ENCODE measurements at regions not wholly inside any gene's neighbourhood (a gene's known extent, or its start where the extent isn't known, plus 50 kb on each side); places are given as distances from the start of the nearest gene placed in this dataset.
"Not testable (repeated sequence)": the region's sequence is repeated elsewhere in the genome, so short reads cannot be mapped to it uniquely, and the experiment has no call there.

DNA sequence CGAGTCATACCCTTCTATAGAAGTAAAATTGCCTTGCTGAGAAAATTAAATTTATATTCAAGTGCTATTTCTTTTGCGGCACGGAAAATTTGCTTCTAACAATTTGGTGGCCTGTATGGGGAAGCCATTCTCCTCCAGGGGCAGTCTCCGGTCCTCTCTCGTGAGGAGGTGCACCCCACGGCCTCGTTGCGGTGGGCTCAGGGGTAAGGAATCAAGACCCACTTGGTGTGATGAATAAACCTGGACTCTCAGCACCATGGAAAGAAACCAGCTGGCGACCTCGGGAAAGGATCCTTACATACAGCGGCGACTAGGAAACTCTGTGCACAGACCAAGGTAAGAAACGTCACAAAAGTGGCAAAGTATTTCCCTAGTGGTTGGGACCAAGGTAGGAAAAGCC is 252.9 kb downstream of the DPY19L2 start:
- FAIRE-seq (no peak), DNase-seq (ENCODE audit: low spot score) (no peak)

DNA sequence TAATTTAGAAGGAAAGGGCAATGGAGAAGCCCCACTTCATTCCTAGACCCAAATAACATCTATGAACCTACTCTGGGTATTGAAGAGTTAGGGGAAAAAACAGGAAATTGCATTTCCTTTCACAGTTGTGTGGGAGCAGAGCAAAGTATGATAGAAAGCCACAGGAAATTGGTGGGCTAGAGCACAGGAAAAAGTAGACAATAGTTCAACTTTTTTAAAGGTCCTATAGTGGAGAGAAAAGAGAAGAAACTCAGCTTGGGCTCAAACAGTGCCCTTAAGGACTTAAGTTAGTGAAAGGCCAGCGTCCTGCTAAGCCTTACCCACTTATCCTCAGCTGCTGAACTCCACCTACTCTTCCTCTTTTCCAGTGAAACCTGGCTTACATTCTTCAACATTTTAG is 258.1 kb downstream of the DPY19L2 start:
- DNase-seq (ENCODE audit: low spot score) (no peak), FAIRE-seq (no peak)

DNA sequence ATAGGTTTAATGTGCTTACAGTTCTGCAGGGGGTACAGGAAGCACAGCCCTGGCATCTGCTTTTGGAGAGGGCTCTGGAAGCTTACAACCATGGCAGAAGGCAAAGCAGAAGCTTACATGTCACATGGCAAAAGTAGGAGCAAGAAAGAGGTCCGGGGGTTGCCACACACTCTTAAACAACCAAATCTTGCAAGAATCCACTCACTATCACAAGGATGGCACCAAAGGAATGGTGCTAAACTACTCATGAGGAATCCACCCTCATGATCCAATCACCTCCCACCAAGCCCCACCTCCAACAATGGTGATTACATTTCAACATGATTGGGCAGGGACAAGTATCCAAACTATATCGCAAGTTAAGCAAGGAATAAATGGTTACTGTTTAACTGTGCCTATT is 255.8 kb upstream of the AVPR1A start:
- FAIRE-seq, result no peak
- no peak for DNase-seq (ENCODE audit: low spot score)

DNA sequence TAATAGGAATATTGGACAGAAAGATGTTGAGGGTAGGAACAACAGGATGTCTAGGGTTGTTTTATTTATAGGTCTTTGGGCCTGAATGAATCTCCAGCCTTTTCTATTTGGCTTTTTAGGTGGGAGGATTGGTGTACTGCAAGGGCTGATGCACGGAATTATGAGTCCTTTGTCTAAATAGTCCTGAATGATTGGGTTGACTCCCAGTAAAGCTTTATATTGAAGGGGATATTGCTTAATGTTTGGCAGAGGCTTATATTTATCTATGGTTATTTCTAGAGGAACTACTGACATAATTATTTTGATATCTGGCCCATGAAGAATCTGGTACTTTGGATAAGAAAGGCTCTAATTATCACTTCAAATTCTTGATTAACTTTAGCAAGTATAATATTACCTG is 253.6 kb upstream of the AVPR1A start:
- FAIRE-seq, result no peak

DNA sequence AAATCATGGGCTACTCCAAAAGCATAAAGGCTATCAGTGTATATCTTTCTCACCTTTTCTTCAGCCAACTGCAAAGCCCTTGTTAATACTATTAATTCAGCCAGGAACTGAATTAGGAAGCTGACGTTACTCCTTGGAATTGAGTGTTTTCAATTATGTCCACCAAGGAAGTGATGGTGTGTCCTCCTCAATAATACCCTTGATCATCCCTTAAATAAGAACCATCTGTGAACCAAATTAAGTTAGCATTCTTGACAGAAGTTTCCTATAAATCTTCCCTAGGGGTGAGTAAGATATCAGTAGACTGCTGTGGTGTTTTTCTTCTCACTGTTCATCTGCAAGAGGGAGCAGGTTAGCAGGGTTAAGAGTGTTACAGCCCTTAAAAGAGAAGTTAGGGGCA is 252.3 kb upstream of the AVPR1A start:
- no peak for FAIRE-seq
- DNase-seq (ENCODE audit: low spot score), result no peak

More for the DNA sequence above, 253.6 kb upstream of the AVPR1A start:
- no peak for DNase-seq (ENCODE audit: low spot score)

DNA sequence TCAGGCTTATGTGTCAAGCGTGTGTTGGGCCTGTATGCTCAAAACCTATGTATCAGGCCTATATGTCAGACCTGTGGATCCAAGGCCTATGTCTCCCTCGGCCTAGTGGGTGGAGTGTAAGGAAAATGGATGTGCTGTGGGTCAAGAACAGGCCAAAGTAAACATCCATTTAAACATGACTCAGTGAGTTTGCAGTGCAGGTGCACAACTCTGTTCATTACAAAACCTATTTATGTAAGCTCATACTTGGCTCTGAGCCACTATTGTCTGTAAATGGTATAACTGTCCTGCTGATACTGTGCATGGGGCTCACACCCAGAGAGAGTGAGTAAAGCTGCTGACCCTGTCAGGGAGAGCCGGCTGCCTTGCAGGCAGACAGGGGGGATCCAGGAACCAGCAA is 249.7 kb upstream of the AVPR1A start:
- FAIRE-seq (no peak), DNase-seq (ENCODE audit: low spot score) (peak; percentile 53)

DNA sequence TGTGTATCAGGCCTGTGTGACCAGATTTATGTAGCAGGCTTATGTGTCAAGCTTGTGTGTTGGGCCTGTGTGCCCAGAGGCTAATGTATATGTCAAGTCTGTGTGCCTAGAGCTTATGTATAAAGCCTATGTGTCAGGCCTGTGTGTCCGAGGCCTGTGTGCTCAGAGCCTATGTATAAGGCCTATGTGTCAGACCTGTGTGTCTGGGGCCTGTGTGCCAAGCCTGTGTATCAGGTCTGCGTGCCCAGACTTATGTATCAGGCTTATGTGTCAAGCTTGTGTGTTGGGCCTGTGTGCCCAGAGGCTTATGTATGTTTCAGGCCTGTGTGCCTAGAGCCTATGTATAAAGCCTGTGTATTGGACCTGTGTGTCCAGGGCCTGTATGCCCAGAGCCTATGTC is 249.3 kb upstream of the AVPR1A start:
- peak; percentile 32 for FAIRE-seq
- no peak for DNase-seq (ENCODE audit: low spot score)

DNA sequence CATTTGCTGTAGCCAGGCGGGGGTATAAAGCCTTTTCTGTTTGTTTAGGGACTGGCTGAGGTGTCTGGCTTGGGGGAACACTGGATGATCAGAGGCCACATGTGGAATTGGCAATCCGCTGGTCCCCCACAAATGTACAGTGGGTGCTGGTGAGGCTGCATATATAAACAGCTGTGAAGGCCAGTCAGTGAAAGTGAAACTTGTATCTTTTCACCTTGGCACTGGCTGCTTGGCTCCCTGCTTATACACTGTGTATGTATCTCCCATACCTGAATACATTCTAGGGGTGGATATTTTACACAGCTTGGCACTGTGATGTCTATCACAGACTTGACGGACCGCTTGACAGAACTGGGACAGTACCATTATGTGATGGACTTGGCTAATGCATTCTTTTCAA is 246.8 kb upstream of the AVPR1A start:
- FAIRE-seq, result no peak

DNA sequence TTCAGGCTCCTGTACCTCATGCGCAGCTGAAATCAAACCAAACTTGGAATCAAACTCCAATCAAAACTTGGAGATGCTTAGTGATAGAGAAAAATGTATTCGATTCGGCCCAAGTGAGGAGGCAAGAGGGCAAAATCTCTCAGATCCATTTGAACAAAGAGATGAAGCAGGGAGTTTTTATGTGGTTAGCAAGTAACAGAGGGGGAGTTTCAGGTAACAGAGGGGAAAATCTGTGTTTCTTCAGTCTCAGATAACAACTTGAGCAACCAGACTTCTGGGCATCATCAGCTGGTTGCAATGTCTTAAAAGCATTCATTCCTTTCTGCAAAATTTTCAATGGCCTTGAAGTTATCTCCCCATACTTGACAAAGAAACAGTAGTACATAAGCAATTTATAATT is 245.1 kb upstream of the AVPR1A start:
- FAIRE-seq, result no peak
- no peak for DNase-seq (ENCODE audit: low spot score)

More for the DNA sequence above, 246.8 kb upstream of the AVPR1A start:
- no peak for DNase-seq (ENCODE audit: low spot score)

DNA sequence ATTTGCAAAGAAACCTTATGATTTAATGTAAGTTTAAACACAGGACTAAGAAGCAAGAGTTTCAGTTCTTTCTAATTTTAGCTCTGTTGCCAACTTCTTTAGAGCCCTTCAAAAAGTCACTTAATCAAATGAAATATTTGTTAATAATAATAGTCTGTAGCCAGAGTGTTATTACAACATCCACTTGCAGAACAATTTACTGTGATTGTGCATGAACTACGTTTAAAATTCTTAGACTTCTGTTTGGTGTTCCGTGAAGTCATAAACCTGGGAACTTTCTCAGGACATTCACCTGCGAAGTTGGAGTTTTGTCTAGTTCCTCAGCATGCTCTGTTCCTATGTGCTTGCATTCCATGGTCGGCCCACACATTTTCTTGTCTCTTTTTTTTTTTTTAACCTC is 244.0 kb upstream of the AVPR1A start:
- no peak for DNase-seq (ENCODE audit: low spot score)
- FAIRE-seq, result no peak

DNA sequence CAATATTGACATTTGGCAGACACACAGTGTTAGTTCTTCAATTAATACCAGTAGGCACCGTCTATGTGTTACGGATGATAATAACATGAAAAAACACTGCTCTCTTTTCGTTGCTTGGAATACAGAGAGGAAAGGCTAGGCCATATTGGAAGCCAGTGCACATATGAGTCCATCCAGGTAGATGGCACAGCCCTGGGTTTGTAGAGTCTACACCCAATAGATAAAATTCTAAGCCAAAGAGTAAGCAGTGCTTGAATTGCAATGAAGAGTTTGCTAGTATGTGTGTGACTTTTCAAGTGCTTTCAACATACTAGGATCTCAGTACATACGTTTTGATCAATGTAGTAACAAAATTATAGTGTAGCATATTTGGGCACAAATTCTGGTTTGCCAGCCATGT is 243.3 kb upstream of the AVPR1A start:
- FAIRE-seq (no peak), DNase-seq (ENCODE audit: low spot score) (no peak)

DNA sequence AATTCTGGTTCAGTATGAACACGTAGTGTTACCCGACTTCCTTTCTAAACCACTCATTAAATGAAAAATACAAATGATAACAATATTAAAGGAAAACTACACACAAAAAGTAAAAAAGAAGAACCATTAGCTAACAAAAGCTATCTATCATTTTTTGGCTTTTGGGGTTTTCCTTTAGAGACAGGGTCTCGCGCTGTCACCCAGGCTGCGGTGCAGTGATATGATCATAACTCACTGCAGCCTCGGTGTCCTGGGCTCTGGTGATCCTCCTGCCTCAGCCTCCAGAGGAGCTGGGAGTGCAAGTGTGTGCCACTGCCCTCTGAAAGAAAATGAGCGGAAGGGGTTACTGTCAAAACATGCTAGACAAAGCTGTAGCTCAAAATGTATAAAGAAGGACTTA is 238.2 kb upstream of the AVPR1A start:
- DNase-seq (ENCODE audit: low spot score) (no peak), FAIRE-seq (no peak)

DNA sequence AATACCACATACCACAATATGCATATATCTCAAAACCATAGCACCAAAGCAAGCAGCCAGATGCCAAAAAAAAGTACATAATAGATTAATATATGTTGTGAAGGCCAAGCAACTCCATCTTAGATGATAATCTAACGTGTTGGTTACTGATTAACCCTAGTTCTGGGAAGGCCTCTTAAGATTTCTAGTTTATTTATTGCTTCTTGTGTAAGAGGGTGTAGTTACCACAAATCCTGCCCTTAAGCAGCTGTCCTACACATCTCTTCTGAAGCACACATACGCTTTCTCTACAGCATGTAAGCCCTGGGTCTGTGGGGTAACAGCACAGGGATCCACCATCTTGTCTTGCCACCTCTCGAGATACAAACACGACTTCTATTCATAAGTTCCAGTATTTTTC is 236.8 kb upstream of the AVPR1A start:
- DNase-seq (ENCODE audit: low spot score) (no peak), FAIRE-seq (no peak)

DNA sequence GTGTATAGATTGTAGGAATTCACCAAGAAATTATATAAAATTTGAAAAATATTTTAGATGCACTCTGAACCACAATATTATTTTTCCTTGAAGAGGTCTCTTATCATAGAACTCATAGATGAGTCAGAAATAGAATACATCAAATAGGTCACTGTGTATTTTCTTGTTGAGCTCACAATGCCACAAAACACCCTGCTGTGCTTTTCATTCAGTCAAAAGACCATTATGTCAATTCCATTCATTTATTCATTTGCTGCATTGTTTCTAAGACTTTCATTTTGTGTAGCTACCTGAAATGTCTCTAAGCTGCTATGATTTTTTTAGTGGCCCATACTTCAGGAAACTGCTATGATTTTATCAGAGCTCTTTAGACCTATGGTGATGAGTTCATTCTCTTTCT is 231.9 kb upstream of the AVPR1A start:
- no peak for DNase-seq (ENCODE audit: low spot score)
- no peak for FAIRE-seq

DNA sequence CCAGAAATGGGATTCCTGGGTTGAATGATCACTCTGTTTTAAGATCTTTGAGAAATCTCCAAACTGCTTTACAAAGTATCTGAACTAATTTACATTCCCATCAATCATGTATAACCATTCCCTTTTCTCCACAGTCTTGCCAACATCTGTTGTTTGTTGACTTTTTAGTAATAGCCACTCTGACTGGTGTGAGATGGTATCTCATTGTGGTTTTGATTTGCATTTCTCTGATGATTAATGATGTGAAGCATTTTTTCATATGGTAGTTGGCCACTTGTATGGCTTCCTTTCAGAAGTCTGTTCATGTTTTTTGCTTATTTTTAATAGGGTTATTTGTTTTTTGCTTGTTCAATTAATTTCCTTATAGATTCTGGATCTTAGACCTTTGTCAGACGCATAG is 211.8 kb upstream of the AVPR1A start:
- FAIRE-seq (no peak), DNase-seq (ENCODE audit: low spot score) (no peak)

DNA sequence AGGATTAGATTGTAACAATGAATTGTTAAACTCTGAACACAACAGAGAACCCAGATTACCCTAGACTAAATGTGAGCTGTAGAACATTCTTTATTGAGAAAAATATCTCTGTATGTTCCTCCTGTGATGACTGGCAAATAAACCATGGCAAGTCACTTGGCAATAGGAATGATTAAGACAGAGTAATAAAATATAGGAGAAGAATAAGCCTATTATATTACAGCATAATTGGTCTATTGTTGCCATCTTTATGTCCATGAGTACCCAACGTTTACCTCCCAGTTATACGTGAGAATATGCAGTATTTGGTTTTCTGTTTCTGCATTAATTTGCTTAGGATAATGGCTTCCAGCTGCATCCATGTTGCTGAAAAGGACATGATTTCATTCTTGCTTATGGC is 211.2 kb upstream of the AVPR1A start:
- FAIRE-seq (no peak), DNase-seq (ENCODE audit: low spot score) (no peak)

DNA sequence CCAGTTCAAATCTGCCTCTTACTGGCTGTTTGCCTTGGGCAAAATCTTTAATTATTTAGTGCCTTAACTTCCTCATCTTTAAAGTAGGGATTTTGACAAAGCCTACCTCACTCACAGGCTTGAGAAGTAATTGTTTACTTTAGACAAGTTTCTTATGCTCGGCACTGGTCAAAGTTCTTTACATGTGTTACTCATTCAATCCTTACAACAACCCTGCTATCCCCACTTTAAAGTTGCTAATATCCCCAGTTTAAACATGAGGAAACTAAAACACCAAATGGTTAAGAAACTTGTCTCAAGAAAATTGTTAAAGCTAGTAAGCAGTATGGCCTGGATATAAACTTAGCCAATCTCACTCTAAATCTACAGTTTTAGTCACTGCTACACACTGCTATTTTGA is 204.0 kb upstream of the AVPR1A start:
- no peak for DNase-seq (ENCODE audit: low spot score)
- FAIRE-seq, result no peak

DNA sequence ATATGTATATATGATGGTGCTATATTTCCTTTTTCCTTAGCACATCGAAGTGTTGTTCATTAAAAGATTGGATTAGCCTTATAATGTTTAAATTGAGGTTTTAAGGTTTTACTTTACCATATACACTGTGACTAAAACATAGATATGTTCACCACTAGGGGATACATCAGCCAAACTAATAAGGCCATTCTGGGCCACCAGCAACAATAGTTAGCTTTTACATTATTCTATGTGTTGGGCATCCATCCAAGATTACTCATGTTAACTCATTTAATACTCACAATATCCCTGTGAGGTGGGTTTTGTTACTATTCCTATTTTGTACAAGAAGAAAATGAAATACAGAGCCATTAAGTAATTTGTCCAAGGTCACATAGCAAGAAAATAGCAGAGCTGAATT is 202.6 kb upstream of the AVPR1A start:
- DNase-seq (ENCODE audit: low spot score), result no peak
- FAIRE-seq, result no peak

DNA sequence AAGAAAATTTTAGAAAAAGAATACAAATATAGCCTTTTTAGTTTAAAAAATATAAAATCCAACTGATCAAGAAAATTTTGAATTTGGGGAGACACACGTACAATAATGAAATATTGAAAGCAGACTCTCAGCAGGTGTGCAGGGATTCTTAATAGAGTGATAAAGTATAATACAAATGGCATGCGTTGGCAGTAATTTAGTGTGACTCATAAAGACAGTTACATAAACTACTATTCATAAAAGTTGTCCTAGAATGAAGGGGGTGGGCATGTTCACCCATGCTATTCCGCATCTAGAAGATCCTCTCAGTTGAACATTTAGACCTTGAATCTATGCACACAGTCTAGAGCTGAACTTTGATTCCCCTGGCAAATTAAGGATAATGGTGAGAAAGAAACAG is 200.4 kb upstream of the AVPR1A start:
- DNase-seq (ENCODE audit: low spot score) (no peak), FAIRE-seq (no peak)

DNA sequence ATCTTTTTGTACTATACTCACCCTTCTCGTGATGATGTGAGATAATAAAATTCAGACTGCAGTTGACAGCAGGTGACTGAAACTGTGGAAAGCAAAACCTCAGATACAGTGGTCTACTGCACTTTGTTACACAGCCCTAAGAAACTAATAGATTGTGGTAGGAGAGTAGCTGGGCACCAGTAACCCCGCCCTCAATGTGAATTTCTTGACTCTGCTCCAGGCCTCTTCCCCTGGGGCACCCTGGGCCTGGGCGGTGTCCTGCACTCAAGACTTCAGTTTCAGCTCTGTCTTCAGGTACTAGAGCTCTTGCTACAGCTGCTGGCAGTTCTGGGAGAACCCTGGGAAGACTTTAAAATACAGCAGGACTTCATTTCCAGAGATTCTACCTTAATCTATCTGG is 197.6 kb upstream of the AVPR1A start:
- DNase-seq (ENCODE audit: low spot score) (no peak), FAIRE-seq (no peak)

DNA sequence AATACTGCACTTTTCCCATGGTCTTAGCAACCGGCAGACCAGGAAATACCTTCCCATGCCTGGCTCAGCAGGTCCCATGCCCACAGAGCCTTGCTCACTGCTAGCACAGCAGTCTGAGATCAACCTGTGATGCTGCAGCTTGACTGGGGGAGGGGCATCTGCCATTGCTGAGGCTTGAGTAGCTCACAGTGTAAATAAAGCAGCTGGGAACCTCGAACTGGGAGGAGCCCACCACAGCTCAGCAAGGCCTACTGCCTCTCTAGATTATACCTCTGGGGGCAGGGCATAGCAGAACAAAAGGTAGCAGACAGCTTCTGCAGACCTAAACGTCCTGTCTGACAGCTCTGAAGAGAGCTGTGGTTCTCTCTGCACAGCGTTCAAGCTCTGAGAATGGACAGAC is 186.2 kb upstream of the AVPR1A start:
- not testable (repeated sequence) for FAIRE-seq; DNase-seq (ENCODE audit: low spot score)

DNA sequence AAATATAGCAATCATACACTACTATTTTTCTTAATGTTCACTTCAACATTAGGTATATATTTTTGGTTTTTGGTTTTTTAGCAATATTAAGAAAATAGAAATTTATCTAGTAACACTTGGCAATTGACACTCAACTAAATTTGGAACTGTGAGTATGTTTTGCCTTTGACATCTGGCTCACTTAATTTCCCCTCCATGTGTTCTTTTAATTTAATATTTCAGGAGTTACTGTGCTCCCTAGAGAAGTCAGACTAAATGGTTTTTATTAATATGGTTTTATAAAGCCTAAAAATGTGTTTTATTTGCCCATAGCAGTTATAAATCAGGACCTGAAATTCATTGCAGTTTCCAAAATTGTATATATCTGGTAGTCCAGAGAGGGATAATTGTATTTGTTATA is 175.3 kb upstream of the AVPR1A start:
- FAIRE-seq (no peak), DNase-seq (ENCODE audit: low spot score) (no peak)

DNA sequence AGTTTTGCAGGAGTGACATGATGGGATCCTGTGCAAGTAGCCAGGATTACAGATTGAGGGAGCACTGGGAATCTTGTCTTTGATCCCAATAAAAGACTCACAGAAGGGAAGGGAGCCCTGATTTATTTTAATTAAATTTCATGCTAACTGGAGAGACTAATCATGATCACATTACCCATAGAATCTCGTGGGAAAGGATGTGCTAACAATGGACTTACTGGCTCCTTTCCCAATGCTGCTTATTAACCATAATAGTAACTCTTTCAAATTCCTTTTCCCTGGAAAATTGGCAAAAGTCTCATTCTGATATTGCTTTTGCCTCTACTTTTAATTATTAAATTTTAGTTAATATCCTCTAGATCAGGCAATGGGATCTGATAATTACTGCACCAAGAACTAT is 174.8 kb upstream of the AVPR1A start:
- no peak for FAIRE-seq

DNA sequence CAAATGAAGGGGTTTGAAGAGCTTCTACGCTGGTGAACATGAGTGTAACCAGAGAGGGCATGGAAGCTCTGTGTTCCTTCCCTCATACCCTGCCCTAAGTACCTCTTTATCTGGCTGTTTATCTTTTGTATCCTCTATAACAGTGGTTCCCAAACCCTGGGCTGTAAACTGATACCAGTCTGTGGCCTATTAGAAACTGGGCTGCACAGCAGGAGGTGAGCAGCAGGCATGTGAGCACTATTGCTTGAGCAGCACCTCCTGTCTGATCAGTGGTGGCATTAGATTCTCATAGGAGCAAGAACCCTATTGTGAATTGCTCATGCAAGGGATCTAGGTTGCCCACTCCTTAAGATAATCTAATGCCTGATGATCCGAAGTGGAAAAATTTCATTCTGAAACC is 172.9 kb upstream of the AVPR1A start:
- DNase-seq (ENCODE audit: low spot score) (no peak), FAIRE-seq (no peak)

More for the DNA sequence above, 174.8 kb upstream of the AVPR1A start:
- DNase-seq (ENCODE audit: low spot score), result no peak

DNA sequence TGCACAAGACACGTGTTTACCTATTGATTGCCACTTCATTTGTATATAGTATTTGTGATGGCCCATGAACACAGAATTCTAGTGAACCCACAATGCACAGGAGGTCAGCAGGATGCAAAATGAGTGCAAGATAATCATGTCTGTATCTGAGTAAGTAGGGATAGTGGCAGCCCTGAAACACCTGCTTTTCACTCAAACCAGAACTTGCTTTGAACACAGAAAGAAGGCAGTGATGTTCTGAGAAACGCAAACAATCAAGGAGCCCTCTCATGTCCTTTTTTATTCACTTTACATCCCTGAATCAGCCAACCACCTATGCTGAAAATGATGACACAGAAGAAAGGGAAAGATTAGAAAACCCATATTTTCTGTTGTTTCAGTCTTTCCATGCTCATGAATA is 170.4 kb upstream of the AVPR1A start:
- DNase-seq (ENCODE audit: low spot score), result no peak
- FAIRE-seq, result no peak
